Nephron progenitor cell (in vitro differentiated cells): ENCODE measurements at regions not wholly inside any gene's neighbourhood (a gene's known extent, or its start where the extent isn't known, plus 50 kb on each side); places are given as distances from the start of the nearest gene placed in this dataset.

Source experiments
- DNase-seq: peaks from one replicate; pipeline ENCODE4 v3.0.0; 2021
- H3K27ac Mint-ChIP-seq: 2 replicates; pipeline ENCODE4 v1.8.0; 2021; ENCODE audit warnings: mild to moderate bottlenecking, moderate library complexity, mixed read lengths
- H3K27me3 Mint-ChIP-seq: 2 replicates; pipeline ENCODE4 v1.8.0; 2021; ENCODE audit warnings: mild to moderate bottlenecking, low read depth, mixed read lengths; ENCODE audit not compliant: poor library complexity
- H3K36me3 Mint-ChIP-seq: 2 replicates; pipeline ENCODE4 v1.8.0; 2021; ENCODE audit warnings: low read depth, mixed read lengths
- H3K4me1 Mint-ChIP-seq: 2 replicates; pipeline ENCODE4 v1.8.0; 2021; ENCODE audit warnings: mixed read lengths
- H3K4me3 Mint-ChIP-seq: 2 replicates; pipeline ENCODE4 v1.8.0; 2021; ENCODE audit warnings: mild to moderate bottlenecking, moderate library complexity, mixed read lengths
- H3K9me3 Mint-ChIP-seq: 2 replicates; pipeline ENCODE4 v1.8.0; 2021; ENCODE audit warnings: mild to moderate bottlenecking, moderate library complexity, mixed read lengths
- TF ChIP-seq, protein P1 (sequence below): fragments of 200-600 bp; sonication (generic); IDR thresholded peaks from 2 replicates; pipeline ENCODE4 v1.5.0; 2021; ENCODE audit warnings: antibody characterized with exemption

DNA sequence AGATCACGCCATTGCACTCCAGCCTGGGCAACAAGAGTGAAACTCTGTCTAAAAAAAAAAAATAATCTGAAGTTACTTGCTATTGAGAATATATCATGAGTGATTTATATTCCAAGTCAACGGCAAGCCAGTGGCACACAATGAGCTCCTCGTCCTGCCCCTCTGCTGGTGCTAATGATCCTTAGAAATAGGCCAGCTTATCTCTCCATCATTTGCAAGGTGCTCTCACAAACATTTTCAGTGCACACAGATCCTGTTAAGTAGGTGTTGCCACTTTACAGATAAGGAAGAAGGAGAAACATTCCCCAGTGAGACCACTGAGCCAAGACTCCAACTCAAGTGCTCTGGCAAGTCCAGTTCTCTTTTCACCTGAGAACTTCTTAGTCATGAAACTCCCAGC is 91.3 kb upstream of the GPR45 start:
- H3K27me3 Mint-ChIP-seq: peaks cover 6% of the 10 kb centered on the region
- H3K4me1 Mint-ChIP-seq: no peaks in the 10 kb centered on the region
- TF ChIP-seq, protein P1, sequence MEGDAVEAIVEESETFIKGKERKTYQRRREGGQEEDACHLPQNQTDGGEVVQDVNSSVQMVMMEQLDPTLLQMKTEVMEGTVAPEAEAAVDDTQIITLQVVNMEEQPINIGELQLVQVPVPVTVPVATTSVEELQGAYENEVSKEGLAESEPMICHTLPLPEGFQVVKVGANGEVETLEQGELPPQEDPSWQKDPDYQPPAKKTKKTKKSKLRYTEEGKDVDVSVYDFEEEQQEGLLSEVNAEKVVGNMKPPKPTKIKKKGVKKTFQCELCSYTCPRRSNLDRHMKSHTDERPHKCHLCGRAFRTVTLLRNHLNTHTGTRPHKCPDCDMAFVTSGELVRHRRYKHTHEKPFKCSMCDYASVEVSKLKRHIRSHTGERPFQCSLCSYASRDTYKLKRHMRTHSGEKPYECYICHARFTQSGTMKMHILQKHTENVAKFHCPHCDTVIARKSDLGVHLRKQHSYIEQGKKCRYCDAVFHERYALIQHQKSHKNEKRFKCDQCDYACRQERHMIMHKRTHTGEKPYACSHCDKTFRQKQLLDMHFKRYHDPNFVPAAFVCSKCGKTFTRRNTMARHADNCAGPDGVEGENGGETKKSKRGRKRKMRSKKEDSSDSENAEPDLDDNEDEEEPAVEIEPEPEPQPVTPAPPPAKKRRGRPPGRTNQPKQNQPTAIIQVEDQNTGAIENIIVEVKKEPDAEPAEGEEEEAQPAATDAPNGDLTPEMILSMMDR: no peak
- peaks cover 4% of the 10 kb centered on the region for H3K9me3 Mint-ChIP-seq
- no peak for DNase-seq
- H3K27ac Mint-ChIP-seq: no peak overlapping the region
- no peak overlapping the region for H3K4me3 Mint-ChIP-seq
- H3K36me3 Mint-ChIP-seq: peaks cover 52% of the 10 kb centered on the region

DNA sequence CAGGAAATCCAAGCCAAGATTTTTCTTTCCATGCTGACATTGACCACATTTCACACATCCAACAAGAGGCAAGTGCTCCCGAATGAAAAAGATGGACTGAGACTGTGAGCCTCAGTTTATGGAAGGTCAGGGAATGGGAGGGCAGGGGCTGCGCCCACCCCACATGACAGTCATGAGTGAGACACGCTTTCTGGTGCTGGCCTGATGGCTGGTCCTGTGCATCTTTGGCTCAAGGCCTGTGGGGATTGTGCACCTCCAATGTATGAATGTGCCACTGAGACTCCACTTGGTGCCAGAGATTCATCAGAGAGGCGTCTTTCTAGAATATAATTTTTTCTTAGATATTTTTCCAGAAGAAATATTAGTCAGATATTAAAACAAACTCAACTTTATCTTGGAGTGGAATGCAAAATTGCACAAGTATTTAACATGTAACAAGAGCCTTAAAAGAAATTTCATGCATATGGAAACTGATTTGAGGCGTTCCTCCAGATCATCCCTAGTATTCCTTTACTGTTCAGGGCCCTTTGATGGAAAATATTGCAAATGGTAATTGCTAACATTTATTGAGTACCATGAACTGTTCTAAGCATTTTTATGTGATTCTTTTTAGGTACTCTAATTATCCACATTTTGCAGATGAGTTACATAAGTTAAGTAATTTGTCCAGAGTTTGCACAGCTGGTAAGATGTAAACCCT is 87.3 kb upstream of the GPR45 start:
- DNase-seq: no peak
- peaks cover 8% of the 10 kb centered on the region for H3K27me3 Mint-ChIP-seq
- H3K27ac Mint-ChIP-seq: no peak overlapping the region
- peaks cover 48% of the 10 kb centered on the region for H3K36me3 Mint-ChIP-seq
- H3K9me3 Mint-ChIP-seq: peaks cover 43% of the 10 kb centered on the region
- TF ChIP-seq, protein P1: no peak
- no peak overlapping the region for H3K4me3 Mint-ChIP-seq
- no peaks in the 10 kb centered on the region for H3K4me1 Mint-ChIP-seq

DNA sequence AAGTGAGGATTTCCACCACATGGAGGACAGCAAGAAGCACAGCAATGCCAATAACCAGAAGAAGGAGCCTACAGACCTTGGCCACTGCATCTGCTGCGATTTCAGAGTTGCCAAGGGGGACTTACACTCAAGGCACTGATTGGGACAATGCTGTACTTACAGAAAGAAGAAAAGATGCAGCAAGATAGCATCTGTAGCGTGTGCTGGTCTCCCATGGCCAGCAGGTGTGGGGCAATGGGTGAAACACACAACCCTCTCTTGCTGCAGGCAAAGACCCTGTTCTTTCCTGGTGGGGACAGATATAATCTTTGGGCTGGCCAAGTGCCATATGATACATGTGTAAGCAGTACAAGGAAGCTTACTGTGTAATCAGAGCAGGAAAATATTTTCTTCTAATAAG is 85.4 kb upstream of the GPR45 start:
- no peak overlapping the region for H3K27ac Mint-ChIP-seq
- H3K27me3 Mint-ChIP-seq: peaks cover 10% of the 10 kb centered on the region
- H3K4me1 Mint-ChIP-seq: no peaks in the 10 kb centered on the region
- peaks cover 57% of the 10 kb centered on the region for H3K9me3 Mint-ChIP-seq
- no peak overlapping the region for H3K4me3 Mint-ChIP-seq
- no peak for DNase-seq
- H3K36me3 Mint-ChIP-seq: peaks cover 36% of the 10 kb centered on the region
- TF ChIP-seq, protein P1: no peak

GRCh38 chr2:105158002-105158401 is 83.5 kb upstream of the GPR45 start:
- peaks cover 12% of the 10 kb centered on the region for H3K27me3 Mint-ChIP-seq
- no peak for DNase-seq
- peaks cover 66% of the 10 kb centered on the region for H3K9me3 Mint-ChIP-seq
- no peak overlapping the region for H3K4me3 Mint-ChIP-seq
- peaks cover 27% of the 10 kb centered on the region for H3K36me3 Mint-ChIP-seq
- H3K4me1 Mint-ChIP-seq: no peaks in the 10 kb centered on the region
- no peak overlapping the region for H3K27ac Mint-ChIP-seq
- TF ChIP-seq, protein P1: no peak

- Mint-ChIP-seq H3K4me1 (peaks cover 5% of the 10 kb centered on the region), H3K4me3 (no peak overlapping the region), H3K9me3 (peaks cover 9% of the 10 kb centered on the region), H3K27me3 (peaks cover 7% of the 10 kb centered on the region), H3K27ac (no peak overlapping the region), H3K36me3 (no peaks in the 10 kb centered on the region)
- TF ChIP-seq, protein P1: no peak
- DNase-seq: no peak
Measured at GRCh38 chr2:105166688-105167087, 74.9 kb upstream of the GPR45 start.

GRCh38 chr2:105168543-105168942 is 73.0 kb upstream of the GPR45 start:
- TF ChIP-seq, protein P1: no peak
- Mint-ChIP-seq H3K36me3 (no peaks in the 10 kb centered on the region), H3K4me3 (no peak overlapping the region), H3K9me3 (peaks cover 6% of the 10 kb centered on the region), H3K27ac (no peak overlapping the region), H3K27me3 (peaks cover 9% of the 10 kb centered on the region), H3K4me1 (peaks cover 5% of the 10 kb centered on the region)
- no peak for DNase-seq
